NOMO-1 (cell line): ENCODE measurements at regions not wholly inside any gene's neighbourhood (a gene's known extent, or its start where the extent isn't known, plus 50 kb on each side); places are given as distances from the start of the nearest gene placed in this dataset.

Experiments used
- DNase-seq, 2 experiments: peaks; one replicate each; lab custom pipeline; 2025; ENCODE audit not compliant: unreplicated experiment in 2 of 2; lab: John Stamatoyannopoulos, UW

GRCh38 chr10:8460626-8461025, 406.1 kb downstream of the GATA3 start:
- DNase-seq: no peak

DNA sequence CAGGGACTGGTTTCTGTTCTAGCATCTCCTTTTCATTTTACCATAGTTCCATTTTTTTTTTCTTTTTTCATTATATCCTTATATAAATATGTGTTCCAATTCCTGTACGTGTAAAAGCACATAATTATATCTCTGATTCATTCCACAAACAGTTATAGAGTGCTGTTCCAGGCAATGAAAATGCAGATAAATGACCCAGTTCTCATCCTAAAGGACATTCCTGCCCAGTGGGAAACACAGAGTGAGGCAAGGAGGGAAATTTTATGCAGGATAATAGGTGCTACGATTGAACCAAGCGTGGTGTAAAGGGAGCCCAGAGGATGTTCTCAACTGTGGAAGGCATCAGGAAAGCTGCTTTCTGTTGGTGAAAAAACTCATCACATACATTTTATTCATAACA, 408.1 kb downstream of the GATA3 start:
- no peak for DNase-seq

- DNase-seq: no peak
These were observed 409.4 kb downstream of the GATA3 start for GRCh38 chr10:8463853-8464252.

DNA sequence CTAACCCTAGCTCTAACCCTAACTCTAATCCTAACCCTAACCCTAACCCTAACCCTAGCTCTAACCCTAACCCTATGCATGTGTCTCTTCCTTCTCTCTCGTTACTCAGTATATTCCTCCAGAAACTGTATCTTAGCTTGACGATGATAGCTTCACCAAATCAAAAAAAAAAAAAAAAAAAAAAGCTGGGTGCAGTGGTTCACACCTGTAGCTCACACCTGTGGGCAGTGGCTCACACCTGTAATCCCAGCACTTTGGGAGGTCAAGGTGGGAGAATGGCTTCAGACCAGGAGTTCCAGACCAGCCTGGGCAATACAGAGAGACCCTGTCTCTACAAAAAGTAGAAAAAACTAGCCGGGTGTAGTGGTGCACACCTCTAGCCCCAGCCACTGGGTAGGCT, 414.0 kb downstream of the GATA3 start:
- DNase-seq: no peak

DNA sequence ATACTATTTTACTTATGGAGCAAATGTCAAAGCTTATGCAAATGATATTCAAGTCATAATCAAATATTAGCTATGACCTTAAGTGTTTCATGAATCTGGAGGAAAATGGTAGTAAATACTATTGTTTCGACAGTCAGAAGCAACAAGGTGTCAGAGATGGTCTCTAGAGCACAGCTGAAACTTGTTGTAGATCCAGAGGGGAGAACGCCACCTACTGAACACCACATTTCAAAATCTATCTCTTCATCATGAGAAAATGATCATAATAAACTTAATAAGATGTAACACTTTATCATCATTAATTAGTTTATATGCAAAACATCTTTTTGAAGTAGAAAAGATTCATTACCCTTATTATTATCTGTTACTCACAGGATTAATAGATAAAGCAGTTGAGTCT, 418.7 kb downstream of the GATA3 start:
- DNase-seq: no peak

DNA sequence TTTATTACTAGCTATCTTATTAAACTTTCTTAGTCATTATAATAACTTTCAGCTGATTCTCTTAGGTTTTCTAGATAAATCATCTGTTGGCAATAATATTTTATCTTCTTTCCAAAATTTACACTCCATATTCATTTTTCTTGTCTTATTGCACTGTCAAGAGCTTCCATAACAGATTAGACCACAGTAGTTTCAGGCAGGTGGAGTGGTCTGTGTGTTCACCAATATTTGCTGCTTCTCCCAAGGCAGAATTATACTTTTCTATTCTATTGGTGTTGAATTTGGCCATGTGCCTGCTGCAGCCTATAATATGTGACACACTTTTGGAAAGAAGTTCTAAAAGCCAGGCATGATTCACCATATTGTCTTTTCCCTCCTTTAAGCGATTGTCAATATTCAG, 422.8 kb downstream of the GATA3 start:
- no peak for DNase-seq

- no peak for DNase-seq
These were observed 427.4 kb downstream of the GATA3 start for GRCh38 chr10:8481718-8482504.

- no peak for DNase-seq
These were observed 430.5 kb downstream of the GATA3 start for GRCh38 chr10:8485032-8485431.

GRCh38 chr10:8487346-8487745, 432.9 kb downstream of the GATA3 start:
- DNase-seq: no peak

GRCh38 chr10:8489232-8489631, 434.7 kb downstream of the GATA3 start:
- DNase-seq: no peak

DNA sequence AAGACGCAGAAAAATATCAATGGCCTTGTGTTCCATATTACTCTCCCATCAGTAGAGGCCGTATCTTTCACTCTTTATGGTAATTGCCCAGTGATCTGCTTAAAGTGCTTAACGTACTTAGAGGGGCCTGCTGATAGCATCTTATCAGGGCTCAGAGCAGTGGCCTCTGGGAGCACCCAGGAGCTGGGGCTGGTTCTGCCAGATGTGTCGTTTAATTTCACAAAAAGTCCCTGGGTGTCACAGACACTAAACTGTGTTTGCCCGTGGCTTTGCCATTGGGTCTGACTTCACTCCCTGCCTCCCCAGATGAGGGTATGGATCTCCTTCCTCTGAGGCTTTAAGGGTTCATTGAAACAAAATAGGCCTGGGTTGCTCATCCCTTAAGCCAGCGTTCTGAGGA, 435.3 kb downstream of the GATA3 start:
- no peak for DNase-seq

DNA sequence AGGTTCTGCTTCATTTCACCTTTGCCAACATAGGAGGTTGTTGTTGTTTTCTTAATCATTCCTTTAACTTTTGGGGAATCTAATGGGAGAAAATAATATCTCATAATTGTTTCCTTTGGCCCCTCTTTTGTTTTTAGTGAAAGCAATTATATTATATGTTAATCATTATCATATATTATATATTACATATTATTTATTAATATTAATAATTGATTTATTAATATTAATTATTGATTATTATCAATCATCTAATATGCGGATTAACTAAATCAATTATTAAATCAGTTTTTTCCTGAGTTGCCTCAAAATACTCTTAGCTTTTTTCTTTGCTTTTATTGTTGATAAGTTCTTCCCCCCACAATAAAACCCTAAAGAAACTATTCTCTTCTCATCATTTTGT, 443.8 kb downstream of the GATA3 start:
- DNase-seq: no peak

DNA sequence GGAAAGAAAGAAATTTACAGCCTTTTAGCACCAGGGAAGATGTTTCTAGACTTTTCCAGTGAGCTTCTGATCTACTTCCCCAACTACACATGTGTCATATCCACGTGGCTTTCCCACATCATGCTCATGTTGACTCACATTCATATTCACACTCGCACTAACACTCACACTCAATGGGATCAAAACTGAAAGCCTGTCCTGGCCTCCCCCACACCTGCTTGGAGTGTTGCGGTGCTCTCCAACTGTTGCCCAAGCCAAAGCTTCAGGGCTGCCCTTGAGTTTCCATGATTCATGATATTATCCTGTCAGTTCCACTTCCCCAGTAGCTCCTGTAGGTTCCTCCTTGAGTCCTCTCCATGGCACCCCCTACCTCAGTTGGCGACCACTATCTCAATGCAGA, 444.4 kb downstream of the GATA3 start:
- no peak for DNase-seq

GRCh38 chr10:8499312-8499711, 444.8 kb downstream of the GATA3 start:
- no peak for DNase-seq

- DNase-seq: no peak
These were observed 445.4 kb downstream of the GATA3 start for GRCh38 chr10:8499752-8500390.

DNA sequence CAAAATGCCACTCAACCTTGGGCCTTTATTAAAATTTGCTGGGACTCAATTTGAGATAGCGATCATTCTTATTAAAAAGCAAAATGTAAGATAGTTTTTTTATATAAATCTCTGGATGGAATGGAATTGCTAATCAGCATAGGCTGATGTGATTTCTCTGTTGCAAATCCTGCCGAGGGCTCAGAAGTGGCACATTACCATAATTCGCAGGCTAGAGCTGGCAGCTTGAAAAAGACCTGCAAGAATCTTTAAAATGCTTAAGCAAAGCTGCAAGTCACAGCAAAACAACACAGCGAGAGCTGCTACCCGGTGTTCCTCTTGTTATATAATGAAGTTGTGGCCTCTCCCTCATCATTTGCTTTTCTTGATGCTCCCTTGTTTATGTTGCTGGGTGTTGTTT, 448.1 kb downstream of the GATA3 start:
- DNase-seq: no peak

DNA sequence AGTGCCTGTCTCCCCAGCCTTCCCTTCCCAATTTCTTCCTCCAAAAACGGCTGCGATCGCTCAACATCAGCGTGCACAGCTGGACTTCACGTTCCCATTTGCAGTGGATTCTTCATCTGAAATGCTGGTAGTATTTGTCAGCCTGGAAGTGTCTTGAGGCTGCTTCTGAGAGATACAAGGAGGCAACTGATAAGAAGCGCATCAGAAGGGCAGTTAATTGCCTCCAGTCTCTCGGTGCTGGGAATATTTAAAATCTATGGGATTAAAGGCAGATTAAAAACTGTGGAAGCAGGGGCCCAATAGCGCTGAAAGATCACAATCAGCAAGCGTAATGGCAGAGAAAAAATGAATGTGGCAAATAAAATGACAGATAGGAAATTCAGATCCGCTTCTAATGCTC, 450.0 kb downstream of the GATA3 start:
- no peak for DNase-seq

- DNase-seq: no peak
These were observed 452.7 kb downstream of the GATA3 start for GRCh38 chr10:8507156-8507555.

- DNase-seq: no peak
These were observed 454.4 kb downstream of the GATA3 start for GRCh38 chr10:8508882-8509281.

DNA sequence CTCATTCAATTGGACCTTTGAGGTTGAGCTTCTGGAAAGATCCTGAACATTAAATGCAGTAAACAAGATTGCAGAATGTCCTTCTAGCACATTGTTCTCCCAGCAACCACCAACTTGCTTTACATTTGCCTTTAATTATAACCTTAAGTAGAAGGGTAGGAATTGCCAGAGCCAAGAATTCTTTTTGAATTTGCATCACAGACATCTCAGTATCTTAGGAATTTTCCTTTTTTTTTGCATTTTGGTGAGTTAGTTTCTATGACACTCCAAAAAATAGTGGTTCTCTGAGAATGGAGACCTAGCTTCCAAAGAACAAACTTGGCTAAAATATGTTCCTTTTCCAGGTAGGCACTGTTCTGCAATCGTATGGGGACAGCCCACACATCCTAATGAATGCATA, 456.0 kb downstream of the GATA3 start:
- no peak for DNase-seq

- DNase-seq: no peak
These were observed 456.5 kb downstream of the GATA3 start for GRCh38 chr10:8511026-8511425.
